SK-N-SH (cell line): ENCODE measurements at regions not wholly inside any gene's neighbourhood (a gene's known extent, or its start where the extent isn't known, plus 50 kb on each side); places are given as distances from the start of the nearest gene placed in this dataset.

Experiments
- CTCF ChIA-PET: fragments of 300-600, 350-600 bp; formaldehyde crosslinking; extraction: SDS; loops from one replicate; lab custom pipeline; 2021; lab: Yijun Ruan, JAX
- POLR2A ChIA-PET: fragments of 350-600 bp; sonication (Branson Sonifier 250); formaldehyde crosslinking; extraction: SDS; loops from one replicate; lab custom pipeline; 2020; ENCODE audit warnings: antibody characterized with exemption, inconsistent platforms; lab: Yijun Ruan, JAX
- DNase-seq: peaks from one replicate; pipeline ENCODE4 v3.0.0; 2012
- H2AFZ ChIP-seq: fragments of 200-600 bp; sonication (generic); 2 replicates; pipeline ENCODE4 v1.8.1; 2016; ENCODE audit warnings: antibody characterized with exemption, mild to moderate bottlenecking, low read depth
- H3F3A ChIP-seq: fragments of 200-600 bp; sonication (generic); replicated peaks from 2 replicates; pipeline ENCODE3; 2016; ENCODE audit warnings: antibody characterized with exemption, mild to moderate bottlenecking; ENCODE audit not compliant: insufficient read depth
- H3K27ac ChIP-seq, 2 experiments: fragments of 200-500 bp in 1 of 2; fragments of 200-600 bp in 1 of 2; sonication (Bioruptor generic) in 1 of 2; sonication (generic), shearing (Covaris generic) in 1 of 2; 2 replicates each; pipeline versions ENCODE4 v1.5.1 to v1.6.1; 2014 to 2016; ENCODE audit warnings: low read depth in 2 of 2, inconsistent platforms in 1 of 2, low read length in 1 of 2, mild to moderate bottlenecking in 1 of 2, mixed read lengths in 1 of 2
- H3K27me3 ChIP-seq: fragments of 200-600 bp; sonication (generic), shearing (Covaris generic); 2 replicates; pipeline ENCODE4 v1.6.1; 2016; ENCODE audit warnings: mixed run types; ENCODE audit not compliant: insufficient read depth
- H3K36me3 ChIP-seq, 2 experiments: fragments of 200-500 bp in 1 of 2; fragments of 200-600 bp in 1 of 2; sonication (Bioruptor generic) in 1 of 2; sonication (generic) in 1 of 2; replicated peaks in 1 of 2; 2 replicates each; pipeline versions ENCODE3 to v1.5.1; 2014 to 2016; ENCODE audit warnings: low read length in 1 of 2, mild to moderate bottlenecking in 1 of 2; ENCODE audit not compliant: insufficient read depth in 2 of 2, control insufficient read depth in 1 of 2
- H3K4me1 ChIP-seq, 2 experiments: fragments of 200-500 bp in 1 of 2; fragments of 200-600 bp in 1 of 2; sonication (Bioruptor generic) in 1 of 2; sonication (generic), shearing (Covaris generic) in 1 of 2; 2 replicates each; pipeline versions ENCODE4 v1.5.1 to v1.6.1; 2014 to 2016; ENCODE audit warnings: low read depth in 1 of 2, low read length in 1 of 2, mixed run types in 1 of 2; ENCODE audit not compliant: insufficient read depth in 2 of 2, control insufficient read depth in 1 of 2
- H3K4me2 ChIP-seq: fragments of 200-600 bp; sonication (generic), shearing (Covaris generic); 2 replicates; pipeline ENCODE4 v1.6.1; 2017; ENCODE audit warnings: mixed run types
- H3K4me3 ChIP-seq, 2 experiments: fragments of 200-500 bp in 1 of 2; fragments of 200-600 bp in 1 of 2; sonication (Bioruptor generic) in 1 of 2; sonication (generic), shearing (Covaris generic) in 1 of 2; 2 replicates each; pipeline versions ENCODE4 v1.5.1 to v1.8.1; 2014 to 2016; ENCODE audit warnings: low read depth in 2 of 2, inconsistent platforms in 1 of 2, low read length in 1 of 2, mild to moderate bottlenecking in 1 of 2, mixed read lengths in 1 of 2, moderate library complexity in 1 of 2
- H3K79me2 ChIP-seq: fragments of 200-600 bp; sonication (generic); 2 replicates; pipeline ENCODE4 v1.8.1; 2017; ENCODE audit warnings: mild to moderate bottlenecking; ENCODE audit not compliant: insufficient read depth
- H3K9ac ChIP-seq: fragments of 200-600 bp; sonication (generic); 2 replicates; pipeline ENCODE4 v1.6.1; 2017; ENCODE audit warnings: mixed run types
- H3K9me2 ChIP-seq: fragments of 200-600 bp; sonication (generic); 2 replicates; pipeline ENCODE4 v1.6.1; 2017; ENCODE audit warnings: mixed run types
- H3K9me3 ChIP-seq: fragments of 200-600 bp; sonication (generic); 2 replicates; pipeline ENCODE4 v1.6.1; 2017; ENCODE audit warnings: mixed run types, mild to moderate bottlenecking, moderate library complexity
- H4K20me1 ChIP-seq: fragments of 200-600 bp; sonication (generic); 2 replicates; pipeline ENCODE4 v1.6.1; 2017; ENCODE audit warnings: mild to moderate bottlenecking, mixed run types; ENCODE audit not compliant: insufficient read depth
- CHD2 ChIP-seq: fragments of 150-350 bp; IDR thresholded peaks from 2 replicates; pipeline ENCODE4 v1.6.1; 2018; ENCODE audit warnings: low read length; ENCODE audit not compliant: partially characterized antibody
- ELF1 ChIP-seq: IDR thresholded peaks from 2 replicates; pipeline ENCODE4 v1.4.0; 2012
- EZH2phosphoT487 ChIP-seq: fragments of 200-600 bp; sonication (generic); IDR thresholded peaks from 2 replicates; pipeline ENCODE4 v1.6.1; 2017; ENCODE audit warnings: low read depth, mixed run types, mild to moderate bottlenecking, antibody characterized with exemption, moderate library complexity, borderline replicate concordance
- FOSL2 ChIP-seq: IDR thresholded peaks from 2 replicates; pipeline ENCODE4 v1.4.0; 2012; ENCODE audit warnings: low read depth, mild to moderate bottlenecking, moderate library complexity, borderline replicate concordance
- FOXJ3 ChIP-seq: sonication (generic); formaldehyde crosslinking; IDR thresholded peaks from 2 replicates; pipeline ENCODE4 v1.5.1; 2020; ENCODE audit warnings: mild to moderate bottlenecking, missing genetic modification reagents
- JUND ChIP-seq: IDR thresholded peaks from 2 replicates; pipeline ENCODE4 v1.4.0; 2012
- RAD21 ChIP-seq: IDR thresholded peaks from 2 replicates; pipeline ENCODE4 v1.6.1; 2012; ENCODE audit warnings: mild to moderate bottlenecking, low read length
- RFX5 ChIP-seq: IDR thresholded peaks from 2 replicates; pipeline ENCODE4 v1.6.1; 2012; ENCODE audit warnings: mild to moderate bottlenecking, improper control_type of control experiment, low read length
- TAF1 ChIP-seq: IDR thresholded peaks from 2 replicates; pipeline ENCODE4 v1.6.1; 2012; ENCODE audit warnings: low read depth, mild to moderate bottlenecking, low read length, moderate library complexity, borderline replicate concordance
- TEAD4 ChIP-seq: IDR thresholded peaks from 2 replicates; pipeline ENCODE4 v1.4.0; 2012; ENCODE audit warnings: mild to moderate bottlenecking, borderline replicate concordance; ENCODE audit not compliant: insufficient read depth
- YY1 ChIP-seq: IDR thresholded peaks from 2 replicates; pipeline ENCODE4 v1.4.0; 2012; ENCODE audit warnings: low read depth, mild to moderate bottlenecking
- WGBS: methylation state at CpG from one replicate; pipeline ENCODE4 v1.1.6; 2017; ENCODE audit warnings: low lambda C conversion rate; 5-methylcytosine and 5-hydroxymethylcytosine counted together
- TF ChIP-seq, protein P1 (sequence below): IDR thresholded peaks from 2 replicates; pipeline ENCODE4 v1.6.1; 2012; ENCODE audit warnings: mild to moderate bottlenecking, low read depth, low read length, moderate library complexity
- TF ChIP-seq, protein P2 (sequence below): fragments of 200-600 bp; sonication (generic); IDR thresholded peaks from 2 replicates; pipeline ENCODE4 v1.6.1; 2017; ENCODE audit warnings: antibody characterized with exemption, mild to moderate bottlenecking, moderate library complexity
- TF ChIP-seq, protein P3 (sequence below): fragments of 150-350 bp; IDR thresholded peaks from 2 replicates; pipeline ENCODE4 v1.6.1; 2016; ENCODE audit warnings: mild to moderate bottlenecking, low read depth, low read length

GRCh38 chr20:17832236-17832915, 132.6 kb downstream of the BANF2 start (continued):
- TF ChIP-seq, protein P1, sequence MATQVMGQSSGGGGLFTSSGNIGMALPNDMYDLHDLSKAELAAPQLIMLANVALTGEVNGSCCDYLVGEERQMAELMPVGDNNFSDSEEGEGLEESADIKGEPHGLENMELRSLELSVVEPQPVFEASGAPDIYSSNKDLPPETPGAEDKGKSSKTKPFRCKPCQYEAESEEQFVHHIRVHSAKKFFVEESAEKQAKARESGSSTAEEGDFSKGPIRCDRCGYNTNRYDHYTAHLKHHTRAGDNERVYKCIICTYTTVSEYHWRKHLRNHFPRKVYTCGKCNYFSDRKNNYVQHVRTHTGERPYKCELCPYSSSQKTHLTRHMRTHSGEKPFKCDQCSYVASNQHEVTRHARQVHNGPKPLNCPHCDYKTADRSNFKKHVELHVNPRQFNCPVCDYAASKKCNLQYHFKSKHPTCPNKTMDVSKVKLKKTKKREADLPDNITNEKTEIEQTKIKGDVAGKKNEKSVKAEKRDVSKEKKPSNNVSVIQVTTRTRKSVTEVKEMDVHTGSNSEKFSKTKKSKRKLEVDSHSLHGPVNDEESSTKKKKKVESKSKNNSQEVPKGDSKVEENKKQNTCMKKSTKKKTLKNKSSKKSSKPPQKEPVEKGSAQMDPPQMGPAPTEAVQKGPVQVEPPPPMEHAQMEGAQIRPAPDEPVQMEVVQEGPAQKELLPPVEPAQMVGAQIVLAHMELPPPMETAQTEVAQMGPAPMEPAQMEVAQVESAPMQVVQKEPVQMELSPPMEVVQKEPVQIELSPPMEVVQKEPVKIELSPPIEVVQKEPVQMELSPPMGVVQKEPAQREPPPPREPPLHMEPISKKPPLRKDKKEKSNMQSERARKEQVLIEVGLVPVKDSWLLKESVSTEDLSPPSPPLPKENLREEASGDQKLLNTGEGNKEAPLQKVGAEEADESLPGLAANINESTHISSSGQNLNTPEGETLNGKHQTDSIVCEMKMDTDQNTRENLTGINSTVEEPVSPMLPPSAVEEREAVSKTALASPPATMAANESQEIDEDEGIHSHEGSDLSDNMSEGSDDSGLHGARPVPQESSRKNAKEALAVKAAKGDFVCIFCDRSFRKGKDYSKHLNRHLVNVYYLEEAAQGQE, result no peak
- TF ChIP-seq RAD21, result no peak
- no peak for TF ChIP-seq ELF1
- no peak for TF ChIP-seq YY1
- no peak for TF ChIP-seq FOXJ3 (CRISPR knock-in tag)
- TF ChIP-seq JUND, result no peak
- TF ChIP-seq EZH2phosphoT487, result no peak

DNA sequence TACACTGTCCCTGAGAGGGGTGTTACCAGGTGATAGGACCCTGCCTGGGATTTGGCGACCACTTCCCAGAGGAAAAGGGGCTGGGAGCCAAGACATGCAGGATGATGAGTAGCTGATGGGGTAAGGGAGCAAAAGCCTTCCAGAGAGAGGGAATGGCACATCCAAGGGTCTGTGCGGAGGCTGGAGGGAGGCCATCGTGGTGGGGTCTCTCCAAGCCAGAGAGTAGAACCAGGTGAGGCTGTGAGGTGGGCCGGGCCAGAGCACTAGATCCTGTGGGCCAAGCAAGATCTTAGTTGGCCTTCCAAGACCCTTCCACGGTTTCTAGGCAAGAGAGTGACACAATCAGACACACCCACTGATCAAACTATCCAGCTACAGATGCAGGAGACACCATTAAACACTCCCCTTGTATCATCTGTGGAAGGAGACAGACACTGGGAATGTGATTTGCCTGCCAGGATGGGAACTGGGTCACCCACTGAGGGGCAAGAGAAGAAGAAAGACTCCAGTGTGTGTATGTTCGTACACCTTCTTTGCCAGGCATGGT, 128.9 kb downstream of the BANF2 start:
- 52% methylated on average over 4 of the region's 6 CpGs for WGBS

More for the DNA sequence above, 128.9 kb downstream of the BANF2 start:
- TF ChIP-seq, protein P2, sequence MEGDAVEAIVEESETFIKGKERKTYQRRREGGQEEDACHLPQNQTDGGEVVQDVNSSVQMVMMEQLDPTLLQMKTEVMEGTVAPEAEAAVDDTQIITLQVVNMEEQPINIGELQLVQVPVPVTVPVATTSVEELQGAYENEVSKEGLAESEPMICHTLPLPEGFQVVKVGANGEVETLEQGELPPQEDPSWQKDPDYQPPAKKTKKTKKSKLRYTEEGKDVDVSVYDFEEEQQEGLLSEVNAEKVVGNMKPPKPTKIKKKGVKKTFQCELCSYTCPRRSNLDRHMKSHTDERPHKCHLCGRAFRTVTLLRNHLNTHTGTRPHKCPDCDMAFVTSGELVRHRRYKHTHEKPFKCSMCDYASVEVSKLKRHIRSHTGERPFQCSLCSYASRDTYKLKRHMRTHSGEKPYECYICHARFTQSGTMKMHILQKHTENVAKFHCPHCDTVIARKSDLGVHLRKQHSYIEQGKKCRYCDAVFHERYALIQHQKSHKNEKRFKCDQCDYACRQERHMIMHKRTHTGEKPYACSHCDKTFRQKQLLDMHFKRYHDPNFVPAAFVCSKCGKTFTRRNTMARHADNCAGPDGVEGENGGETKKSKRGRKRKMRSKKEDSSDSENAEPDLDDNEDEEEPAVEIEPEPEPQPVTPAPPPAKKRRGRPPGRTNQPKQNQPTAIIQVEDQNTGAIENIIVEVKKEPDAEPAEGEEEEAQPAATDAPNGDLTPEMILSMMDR, result no peak
- TF ChIP-seq TAF1 (no peak), JUND (no peak), ELF1 (no peak), RFX5 (no peak), RAD21 (no peak), YY1 (no peak), FOSL2 (no peak), TEAD4 (no peak), CHD2 (no peak)
- TF ChIP-seq, protein P3, sequence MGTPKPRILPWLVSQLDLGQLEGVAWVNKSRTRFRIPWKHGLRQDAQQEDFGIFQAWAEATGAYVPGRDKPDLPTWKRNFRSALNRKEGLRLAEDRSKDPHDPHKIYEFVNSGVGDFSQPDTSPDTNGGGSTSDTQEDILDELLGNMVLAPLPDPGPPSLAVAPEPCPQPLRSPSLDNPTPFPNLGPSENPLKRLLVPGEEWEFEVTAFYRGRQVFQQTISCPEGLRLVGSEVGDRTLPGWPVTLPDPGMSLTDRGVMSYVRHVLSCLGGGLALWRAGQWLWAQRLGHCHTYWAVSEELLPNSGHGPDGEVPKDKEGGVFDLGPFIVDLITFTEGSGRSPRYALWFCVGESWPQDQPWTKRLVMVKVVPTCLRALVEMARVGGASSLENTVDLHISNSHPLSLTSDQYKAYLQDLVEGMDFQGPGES, result no peak
- Histone ChIP-seq H3K4me2 (no peak overlapping the region), H3F3A (no peaks in the 10 kb centered on the region), H4K20me1 (no peaks in the 10 kb centered on the region), H3K9ac (no peak overlapping the region), H3K36me3 (no peaks in the 10 kb centered on the region), H3K27ac (no peak overlapping the region), H3K9me2 (no peaks in the 10 kb centered on the region), H3K79me2 (no peaks in the 10 kb centered on the region), H3K27me3 (no peaks in the 10 kb centered on the region), H3K4me1 (no peaks in the 10 kb centered on the region), H2AFZ (no peak overlapping the region), H3K9me3 (no peaks in the 10 kb centered on the region), H3K4me3 (no peak overlapping the region)
- ChIA-PET CTCF (no interaction called here), POLR2A (no interaction called here)
- DNase-seq, result no peak
